HepG2 (cell line): ENCODE measurements at regions not wholly inside any gene's neighbourhood (a gene's known extent, or its start where the extent isn't known, plus 50 kb on each side); places are given as distances from the start of the nearest gene placed in this dataset.

ENCODE experiments used
- ATAC-seq: fragments of 200-7000 bp; cut with Tn5 transposase; 3 replicates; pipeline ENCODE4 v1.9.1; 2020; ENCODE audit warnings: mild to moderate bottlenecking, moderate library complexity
- BruUV-seq: library from RNA; stranded (reverse); fragments of 400-500 nt; replicated peaks from 2 replicates; lab custom pipeline; 2021; lab: Mats Ljungman, UMichigan
- CTCF ChIA-PET: fragments of 300-600 bp; formaldehyde crosslinking; extraction: SDS; loops from one replicate; lab custom pipeline; 2021; ENCODE audit warnings: low total read pairs, inconsistent platforms, low intra/inter-chr PET ratio; lab: Yijun Ruan, JAX
- POLR2A ChIA-PET: fragments of 350-600 bp; sonication (Branson Sonifier 250); formaldehyde crosslinking; loops from one replicate; lab custom pipeline; 2020; ENCODE audit warnings: antibody characterized with exemption, inconsistent platforms; lab: Yijun Ruan, JAX
- DNase-seq: peaks from one replicate; pipeline ENCODE4 v3.0.0-alpha.2; 2015; ENCODE audit warnings: low spot score
- FAIRE-seq: peaks from 3 replicates; lab custom pipeline; 2011; peaks lifted over from hg19 to GRCh38; lab: Jason Lieb, UNC
- H2AFZ ChIP-seq: one replicate; pipeline ENCODE4 v1.6.1; 2011; ENCODE audit warnings: low read length, inconsistent platforms
- H3K27ac ChIP-seq: fragments of 300-600 bp; 3 replicates; pipeline ENCODE4 v1.8.0; 2011; ENCODE audit warnings: mixed run types, mild to moderate bottlenecking, mixed read lengths, low read length, inconsistent platforms; ENCODE audit not compliant: insufficient read depth; ENCODE audit errors: extremely low read length
- H3K27me3 ChIP-seq, 2 experiments: fragments of 200-600 bp in 1 of 2; 2 replicates in 1 of 2; 3 replicates in 1 of 2; pipeline versions ENCODE4 v1.6.0 to v1.8.0; 2011; ENCODE audit warnings: low read length in 2 of 2, mild to moderate bottlenecking in 2 of 2, moderate library complexity in 2 of 2, inconsistent platforms in 1 of 2; ENCODE audit not compliant: insufficient read depth in 2 of 2, control insufficient read depth in 1 of 2
- H3K36me3 ChIP-seq, 2 experiments: fragments of 200-600 bp in 1 of 2; replicated peaks in 1 of 2; 2 replicates in 1 of 2; 3 replicates in 1 of 2; pipeline versions ENCODE4 v1.5.1 to v1.8.0; 2011; ENCODE audit warnings: low read length in 2 of 2, inconsistent platforms in 1 of 2; ENCODE audit not compliant: insufficient read depth in 2 of 2, control insufficient read depth in 1 of 2
- H3K4me1 ChIP-seq: 2 replicates; pipeline ENCODE4 v1.5.1; 2012; ENCODE audit warnings: low read length, inconsistent platforms; ENCODE audit not compliant: insufficient read depth
- H3K4me2 ChIP-seq: 2 replicates; pipeline ENCODE4 v1.6.0; 2011; ENCODE audit warnings: low read depth, low read length, inconsistent platforms
- H3K4me3 ChIP-seq, 3 experiments: fragments of 200-600 bp in 1 of 3; sonication (generic), shearing (Covaris generic) in 1 of 3; replicated peaks in 1 of 3; 2 replicates each; pipeline ENCODE4 v1.5.1; 2011 to 2016; ENCODE audit warnings: low read length in 3 of 3, inconsistent platforms in 2 of 3, low read depth in 2 of 3, mild to moderate bottlenecking in 2 of 3, control low read depth in 1 of 3, mixed read lengths in 1 of 3; ENCODE audit not compliant: insufficient read depth in 1 of 3
- H3K79me2 ChIP-seq: one replicate; pipeline ENCODE4 v1.6.1; 2011; ENCODE audit warnings: low read length, inconsistent platforms; ENCODE audit not compliant: insufficient read depth
- H3K9ac ChIP-seq: 2 replicates; pipeline ENCODE4 v1.6.0; 2011; ENCODE audit warnings: mild to moderate bottlenecking, low read depth, low read length, inconsistent platforms; ENCODE audit not compliant: insufficient read depth
- H3K9me3 ChIP-seq: 2 replicates; pipeline ENCODE4 v1.5.1; 2012; ENCODE audit warnings: mild to moderate bottlenecking, low read length
- H4K20me1 ChIP-seq: 2 replicates; pipeline ENCODE4 v1.6.0; 2011; ENCODE audit warnings: inconsistent platforms, mild to moderate bottlenecking, low read length, moderate library complexity; ENCODE audit not compliant: insufficient read depth
- ARID5B ChIP-seq: IDR thresholded peaks from 2 replicates; pipeline ENCODE4 v1.4.0; 2020; ENCODE audit warnings: mild to moderate bottlenecking, missing genetic modification reagents
- HDAC1 ChIP-seq: sonication (generic); formaldehyde crosslinking; IDR thresholded peaks from 2 replicates; pipeline ENCODE4 v1.5.1; 2020; ENCODE audit warnings: mild to moderate bottlenecking, missing genetic modification reagents
- KLF11 ChIP-seq: IDR thresholded peaks from 2 replicates; pipeline ENCODE4 v1.6.1; 2016; ENCODE audit warnings: missing compliant biosample characterization
- MIER3 ChIP-seq: IDR thresholded peaks from 2 replicates; pipeline ENCODE4 v1.6.1; 2016; ENCODE audit warnings: missing compliant biosample characterization, borderline replicate concordance
- MXI1 ChIP-seq: IDR thresholded peaks from 3 replicates; pipeline ENCODE4 v1.6.1; 2012; ENCODE audit warnings: low read depth, low read length, inconsistent platforms, borderline replicate concordance
- REL ChIP-seq: sonication (generic); formaldehyde crosslinking; conservative IDR thresholded peaks from 2 replicates; pipeline ENCODE4 v1.8.0; 2022; ENCODE audit warnings: mild to moderate bottlenecking, missing genetic modification reagents, moderate library complexity
- RERE ChIP-seq: IDR thresholded peaks from 2 replicates; pipeline ENCODE4 v1.6.1; 2016; ENCODE audit warnings: low read depth, missing genetic modification reagents, missing compliant biosample characterization
- SOX6 ChIP-seq, 2 experiments: fragments of 450-650 bp in 1 of 2; sonication (generic) in 1 of 2; formaldehyde crosslinking in 1 of 2; IDR thresholded peaks; 2 replicates each; pipeline versions ENCODE4 v1.4.0 to v1.6.1; 2017 to 2020; ENCODE audit warnings: antibody characterized with exemption in 1 of 2, mild to moderate bottlenecking in 1 of 2, missing genetic modification reagents in 1 of 2
- SP4 ChIP-seq: sonication (generic); formaldehyde crosslinking; IDR thresholded peaks from 2 replicates; pipeline ENCODE4 v1.8.1; 2023; ENCODE audit warnings: mild to moderate bottlenecking, missing genetic modification reagents
- TCF7 ChIP-seq: sonication (generic); IDR thresholded peaks from 2 replicates; pipeline ENCODE4 v1.6.1; 2016; ENCODE audit warnings: antibody characterized with exemption, low read depth
- ZNF556 ChIP-seq: sonication (generic); formaldehyde crosslinking; IDR thresholded peaks from 2 replicates; pipeline ENCODE4 v1.4.0; 2020; ENCODE audit warnings: mild to moderate bottlenecking, missing genetic modification reagents, borderline replicate concordance
- ZNF780A ChIP-seq: sonication (generic); formaldehyde crosslinking; IDR thresholded peaks from 2 replicates; pipeline ENCODE4 v1.8.0; 2022; ENCODE audit warnings: mild to moderate bottlenecking, missing genetic modification reagents, moderate library complexity
- ZNF883 ChIP-seq: sonication (generic); formaldehyde crosslinking; IDR thresholded peaks from 2 replicates; pipeline ENCODE4 v1.5.1; 2020; ENCODE audit warnings: mild to moderate bottlenecking, missing genetic modification reagents; ENCODE audit errors: not compliant biosample characterization
- in situ Hi-C: cut with HindIII; loops from 2 replicates; pipeline ENCODE4 v1.10.0; 2017; ENCODE audit warnings: low pct_unique_long_range_greater_than_20kb; ENCODE audit not compliant: extremely low pct_ligation_motif_present
- intact Hi-C: fragments of 100-400 bp; cut with micrococcal nuclease; formaldehyde crosslinking; loops from one replicate; pipeline ENCODE4 v1.10.0; 2022; ENCODE audit not compliant: unreplicated experiment

- TF ChIP-seq ARID5B (peak; percentile 10; the same call in 1 of the 2 replicates), ZNF556 (CRISPR knock-in tag) (no peak), SOX6 (IDR thresholded peaks at IDR 0.05) (no peak), SOX6 (CRISPR knock-in tag; IDR thresholded peaks at IDR 0.05) (peak; percentile 85), TCF7 (peak; percentile 33; the same call in 1 of the 2 replicates), SP4 (no peak)
- TF ChIP-seq, all 625 proteins: peak for 12
Observed at GRCh38 chr2:181764095-181764963, 84.0 kb upstream of the NEUROD1 start (continued).

GRCh38 chr2:181766129-181766528, 85.8 kb upstream of the NEUROD1 start:
- in situ Hi-C loops (no loop called here), intact Hi-C loops (no loop called here)
- Histone ChIP-seq H2AFZ (no peak overlapping the region), H3K27me3 (no peaks in the 10 kb centered on the region), H3K79me2 (no peaks in the 10 kb centered on the region), H3K9ac (no peak overlapping the region), H3K36me3 (no peaks in the 10 kb centered on the region), H3K4me1 (peaks cover 39% of the 10 kb centered on the region), H3K27ac (no peak overlapping the region), H3K4me3 (no peak overlapping the region), H3K9me3 (no peaks in the 10 kb centered on the region), H4K20me1 (no peaks in the 10 kb centered on the region), H3K4me2 (no peak overlapping the region)
- DNase-seq (no peak), ATAC-seq (no peak), FAIRE-seq (no peak)
- TF ChIP-seq ZNF780A: no peak
- TF ChIP-seq ZNF883 (CRISPR knock-in tag): no peak
- no peak for TF ChIP-seq MXI1
- TF ChIP-seq MIER3 (CRISPR knock-in tag): no peak
- TF ChIP-seq RERE (CRISPR knock-in tag): no peak
- no peak for TF ChIP-seq REL
- TF ChIP-seq HDAC1 (CRISPR knock-in tag): no peak
- no peak for TF ChIP-seq KLF11 (CRISPR knock-in tag)
- BruUV-seq: no TSS peak
- POLR2A ChIA-PET: no interaction called here
- CTCF ChIA-PET: no interaction called here
